Stomach (tissue), 4 donors: ENCODE measurements at regions not wholly inside any gene's neighbourhood (a gene's known extent, or its start where the extent isn't known, plus 50 kb on each side); places are given as distances from the start of the nearest gene placed in this dataset.

Experiments used
- EP300 ChIP-seq: sonication (generic); formaldehyde crosslinking; IDR thresholded peaks from one replicate; pipeline ENCODE4 v1.6.1; 2017; ENCODE audit warnings: antibody characterized with exemption
- POLR2A ChIP-seq, 4 donors: fragments of 450-650 bp; IDR thresholded peaks; one replicate each; pipeline ENCODE4 v1.6.1; 2016; ENCODE audit warnings: antibody characterized with exemption in 4 of 4, control low read depth in 2 of 4, mild to moderate bottlenecking in 1 of 4, moderate library complexity in 1 of 4
- POLR2AphosphoS5 ChIP-seq, 3 donors: sonication (generic); formaldehyde crosslinking; IDR thresholded peaks; one replicate each; pipeline ENCODE4 v1.6.1; 2016; ENCODE audit warnings: antibody characterized with exemption in 3 of 3
- TF ChIP-seq, protein P1 (sequence below), 7 experiments: fragments of 450-650 bp in 4 of 7; fragments of 200-600 bp in 3 of 7; sonication (generic) in 3 of 7; IDR thresholded peaks; one replicate each; pipeline ENCODE4 v1.5.1; 2016 to 2019; ENCODE audit warnings: antibody characterized with exemption in 7 of 7, control low read depth in 2 of 7, mild to moderate bottlenecking in 1 of 7

DNA sequence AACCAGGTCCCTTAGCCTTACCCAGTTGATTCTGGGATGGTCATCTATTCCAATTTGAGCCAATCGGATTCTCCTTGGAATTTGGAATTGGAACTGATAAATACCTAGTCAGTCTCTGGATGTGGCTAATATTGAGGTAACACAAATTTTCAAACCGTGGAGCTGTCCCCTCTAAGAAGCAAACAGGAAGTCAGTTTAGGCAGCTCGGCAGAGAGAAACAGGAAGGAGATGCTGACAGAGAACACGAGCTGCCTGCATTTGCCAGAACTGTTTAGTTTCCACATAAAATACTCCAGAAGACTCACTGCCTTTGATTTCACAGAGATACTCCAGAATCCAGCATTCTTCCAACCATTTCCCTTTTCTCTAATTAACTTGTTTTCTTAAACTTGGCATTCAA, 1024.9 kb downstream of the BCL11A start:
- TF ChIP-seq, protein P1, sequence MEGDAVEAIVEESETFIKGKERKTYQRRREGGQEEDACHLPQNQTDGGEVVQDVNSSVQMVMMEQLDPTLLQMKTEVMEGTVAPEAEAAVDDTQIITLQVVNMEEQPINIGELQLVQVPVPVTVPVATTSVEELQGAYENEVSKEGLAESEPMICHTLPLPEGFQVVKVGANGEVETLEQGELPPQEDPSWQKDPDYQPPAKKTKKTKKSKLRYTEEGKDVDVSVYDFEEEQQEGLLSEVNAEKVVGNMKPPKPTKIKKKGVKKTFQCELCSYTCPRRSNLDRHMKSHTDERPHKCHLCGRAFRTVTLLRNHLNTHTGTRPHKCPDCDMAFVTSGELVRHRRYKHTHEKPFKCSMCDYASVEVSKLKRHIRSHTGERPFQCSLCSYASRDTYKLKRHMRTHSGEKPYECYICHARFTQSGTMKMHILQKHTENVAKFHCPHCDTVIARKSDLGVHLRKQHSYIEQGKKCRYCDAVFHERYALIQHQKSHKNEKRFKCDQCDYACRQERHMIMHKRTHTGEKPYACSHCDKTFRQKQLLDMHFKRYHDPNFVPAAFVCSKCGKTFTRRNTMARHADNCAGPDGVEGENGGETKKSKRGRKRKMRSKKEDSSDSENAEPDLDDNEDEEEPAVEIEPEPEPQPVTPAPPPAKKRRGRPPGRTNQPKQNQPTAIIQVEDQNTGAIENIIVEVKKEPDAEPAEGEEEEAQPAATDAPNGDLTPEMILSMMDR (IDR thresholded peaks at IDR 0.05) = no peak
- TF ChIP-seq POLR2A (IDR thresholded peaks at IDR 0.05) (no peak), EP300 (no peak), POLR2AphosphoS5 (IDR thresholded peaks at IDR 0.05) (no peak)
